Motor neuron (in vitro differentiated cells): ENCODE measurements at regions not wholly inside any gene's neighbourhood (a gene's known extent, or its start where the extent isn't known, plus 50 kb on each side); places are given as distances from the start of the nearest gene placed in this dataset.

Experiments
- ATAC-seq, 8 experiments: fragments of 200-7000 bp; cut with Tn5 transposase; replicated peaks in 6 of 8; 2 replicates each; pipeline ENCODE4 v1.8.0; 2021; ENCODE audit warnings: mild to moderate bottlenecking in 8 of 8, moderate library complexity in 8 of 8
- H3K27ac ChIP-seq, 2 donors: fragments of 250-450 bp; sonication (Bioruptor Pico); 2 replicates each; pipeline ENCODE4 v1.9.0; 2021; ENCODE audit warnings: antibody characterized with exemption in 2 of 2, mild to moderate bottlenecking in 2 of 2, moderate library complexity in 1 of 2
- H3K4me1 ChIP-seq, 2 donors: fragments of 250-450 bp; sonication (Bioruptor Pico); replicated peaks in 1 of 2; 2 replicates each; pipeline ENCODE4 v1.6.1; 2021; ENCODE audit warnings: antibody characterized with exemption in 2 of 2, mild to moderate bottlenecking in 2 of 2, moderate library complexity in 1 of 2
- H3K4me3 ChIP-seq, 5 donors: fragments of 250-450 bp; sonication (Bioruptor Pico); 2 replicates each; pipeline ENCODE4 v1.9.0; 2021; ENCODE audit warnings: antibody characterized with exemption in 5 of 5, mild to moderate bottlenecking in 5 of 5, moderate library complexity in 4 of 5
- WGBS, 10 experiments: fragments of 450-650 bp; shearing (Covaris generic); methylation state at CpG; one replicate each; pipeline ENCODE4 v1.0.0; 2022; 5-methylcytosine and 5-hydroxymethylcytosine counted together
- in situ Hi-C, 9 experiments: fragments of 400-800 bp; cut with MboI; loops; one replicate each; pipeline ENCODE4 v1.15.0; 2021; ENCODE audit warnings: low sequenced_read_pairs in 9 of 9, low pct_unique_long_range_greater_than_20kb in 2 of 9; ENCODE audit not compliant: unreplicated experiment in 9 of 9

- H3K4me1 ChIP-seq, result peaks cover 6 to 10% of the 10 kb centered on the region in 2 donors
- WGBS, 10 experiments, result 30 to 100% (median 81%) methylated on average over 1 to 3 of the region's 3 CpGs
These were observed 195.8 kb downstream of the TUSC7 start for GRCh38 chr3:116905334-116905733.

GRCh38 chr3:116905794-116906193 is 196.2 kb downstream of the TUSC7 start:
- peak in 2 of 8 experiments; percentile 75 to 77 for ATAC-seq
- H3K4me3 ChIP-seq, result no peak overlapping the region
- in situ Hi-C loops, result no loop called here
- WGBS, 10 experiments, result 17 to 100% (median 50%) methylated on average over 1 to 2 of the region's 2 CpGs; no CpG with 5 or more reads in 2 of the 10 experiments
- H3K27ac ChIP-seq, result no peak overlapping the region
- peaks cover 6 to 10% of the 10 kb centered on the region in 2 donors for H3K4me1 ChIP-seq

More at GRCh38 chr3:116905334-116905733, 195.8 kb downstream of the TUSC7 start:
- H3K4me3 ChIP-seq, result no peak overlapping the region
- no peak overlapping the region for H3K27ac ChIP-seq
- peak in 3 of 8 experiments; percentile 33 to 92 (median 90) for ATAC-seq
- in situ Hi-C loops, result no loop called here

DNA sequence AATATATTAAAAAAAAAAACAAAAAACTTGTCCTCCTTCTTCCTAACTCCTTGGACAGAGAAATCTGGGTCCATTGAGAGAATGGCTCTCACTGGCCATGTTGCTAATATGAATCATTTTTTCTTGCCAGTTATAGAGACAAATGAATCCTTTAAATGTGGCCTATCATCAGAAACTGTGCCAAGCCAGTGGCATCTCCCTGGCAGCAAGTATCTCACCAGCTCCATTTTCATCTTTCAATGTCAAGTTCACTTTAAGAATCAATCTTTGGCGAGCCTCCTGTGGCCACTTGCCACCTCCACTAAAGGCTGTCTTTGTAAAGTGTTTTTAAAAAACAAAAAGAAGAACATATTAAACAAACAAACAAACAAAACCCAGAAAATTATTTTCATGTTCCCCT is 202.5 kb downstream of the TUSC7 start:
- 43 to 100% (median 91%) methylated on average over 1 of the region's 1 CpG; no CpG with 5 or more reads in 1 of the 10 experiments for WGBS, 10 experiments
- no peak for ATAC-seq
- in situ Hi-C loops, result no loop called here
- Histone ChIP-seq H3K27ac (no peak overlapping the region), H3K4me1 (no peaks in the 10 kb centered on the region), H3K4me3 (no peak overlapping the region)

GRCh38 chr3:116914004-116914403 is 204.4 kb downstream of the TUSC7 start:
- 18 to 86% (median 60%) methylated on average over 2 of the region's 2 CpGs for WGBS, 10 experiments
- Histone ChIP-seq H3K27ac (no peak overlapping the region), H3K4me3 (no peak overlapping the region), H3K4me1 (no peaks in the 10 kb centered on the region)
- ATAC-seq, result no peak
- in situ Hi-C loops, result no loop called here

DNA sequence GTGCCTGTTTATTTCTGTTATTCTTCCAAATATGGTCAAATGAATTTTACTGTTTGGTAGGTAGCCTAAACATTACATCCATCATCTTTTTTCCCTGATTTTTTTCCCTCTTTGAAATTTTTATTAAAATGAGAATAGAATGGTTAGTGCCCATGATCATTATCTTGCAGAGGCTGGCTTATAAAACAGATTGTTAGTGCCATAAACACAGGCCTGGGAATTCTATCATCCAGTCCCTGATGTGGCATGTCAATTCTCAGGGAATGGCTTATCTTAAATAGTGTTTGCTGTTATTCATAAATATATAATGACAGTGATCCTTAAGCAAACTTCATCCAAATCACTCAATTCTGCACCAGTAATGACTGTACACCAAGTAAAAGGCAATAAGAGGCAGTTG is 207.3 kb downstream of the TUSC7 start:
- no peak overlapping the region for H3K27ac ChIP-seq
- in situ Hi-C loops, result no loop called here
- ATAC-seq, result no peak
- no peak overlapping the region for H3K4me3 ChIP-seq
- H3K4me1 ChIP-seq, result peaks cover 8 to 10% of the 10 kb centered on the region in 2 donors

DNA sequence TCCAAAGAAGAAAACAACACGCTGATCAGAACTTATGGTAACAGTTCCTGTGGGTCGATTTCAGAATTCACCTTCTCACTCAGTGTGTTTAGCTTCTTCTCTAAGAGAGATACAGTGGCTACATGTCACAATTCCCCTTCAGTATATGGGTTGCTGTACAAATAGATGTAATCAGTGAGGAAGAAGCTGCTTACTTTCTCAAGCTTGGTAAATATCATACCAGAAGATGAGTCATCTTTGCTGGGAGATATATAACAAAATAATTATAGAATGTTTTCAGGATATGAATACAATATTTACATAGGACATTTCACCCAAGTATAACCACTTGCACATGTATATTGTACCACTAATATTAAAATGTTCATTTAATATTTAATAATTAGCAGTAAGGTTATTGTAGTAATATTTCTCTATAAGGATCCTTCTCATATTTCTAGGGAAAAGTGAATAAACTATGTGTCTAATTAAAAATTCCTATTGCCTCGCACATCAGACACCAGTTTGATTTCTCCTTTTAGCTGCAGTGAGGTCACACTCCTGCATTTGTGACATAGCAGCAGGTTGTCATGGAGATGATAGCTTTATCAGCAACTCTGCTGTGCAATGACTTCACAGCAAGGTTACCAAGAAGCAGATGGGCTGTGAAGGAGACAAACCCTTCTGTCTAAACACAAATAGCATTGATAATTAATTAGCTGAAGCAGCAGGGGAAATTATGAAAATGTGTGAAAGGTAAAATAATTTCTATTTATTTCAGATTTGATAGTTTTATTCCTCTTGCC is 211.4 kb downstream of the TUSC7 start:
- WGBS, 10 experiments, result 0 to 100% (median 59%) methylated on average over 1 to 3 of the region's 3 CpGs; no CpG with 5 or more reads in 1 of the 10 experiments
- ATAC-seq, result peak in 7 of 8 experiments; percentile 40 to 99 (median 67)
- in situ Hi-C loops, result no loop called here
- Histone ChIP-seq H3K4me3 (no peak overlapping the region), H3K27ac (no peak overlapping the region), H3K4me1 (peaks cover 8 to 10% of the 10 kb centered on the region in 2 donors)

- Histone ChIP-seq H3K4me1 (peaks cover 0 to 11% of the 10 kb centered on the region in 2 donors), H3K27ac (no peak overlapping the region), H3K4me3 (no peak overlapping the region)
- WGBS, 10 experiments, result 62 to 100% (median 87%) methylated on average over 1 to 4 of the region's 4 CpGs; no CpG with 5 or more reads in 5 of the 10 experiments
- in situ Hi-C loops, result no loop called here
- no peak for ATAC-seq
These were observed 218.3 kb downstream of the TUSC7 start for GRCh38 chr3:116927918-116928317.

- no peak overlapping the region for H3K27ac ChIP-seq
- WGBS, 10 experiments, result 38 to 100% (median 93%) methylated on average over 1 to 3 of the region's 3 CpGs
- ATAC-seq, result no peak
- H3K4me1 ChIP-seq, result peaks cover 0 to 11% of the 10 kb centered on the region in 2 donors
- in situ Hi-C loops, result no loop called here
- no peak overlapping the region for H3K4me3 ChIP-seq
These were observed 220.1 kb downstream of the TUSC7 start for GRCh38 chr3:116929505-116930222.

- WGBS, 10 experiments, result 11 to 82% (median 54%) methylated on average over 2 to 5 of the region's 5 CpGs; no CpG with 5 or more reads in 1 of the 10 experiments
- ATAC-seq, result peak; percentile 25 to 100 (median 32)
- no peak overlapping the region for H3K27ac ChIP-seq
- H3K4me1 ChIP-seq, result peaks cover 0 to 11% of the 10 kb centered on the region in 2 donors
- in situ Hi-C loops, result no loop called here
- no peak overlapping the region for H3K4me3 ChIP-seq
These were observed 221.2 kb downstream of the TUSC7 start for GRCh38 chr3:116930786-116931185.

GRCh38 chr3:116939091-116939490 is 229.5 kb downstream of the TUSC7 start:
- in situ Hi-C loops, result no loop called here
- peak in 3 of 8 experiments; percentile 98 to 100 (median 99) for ATAC-seq
- H3K27ac ChIP-seq, result no peak overlapping the region
- WGBS, 10 experiments, result 0 to 100% (median 75%) methylated on average over 1 to 3 of the region's 3 CpGs; no CpG with 5 or more reads in 5 of the 10 experiments
- no peaks in the 10 kb centered on the region for H3K4me1 ChIP-seq
- H3K4me3 ChIP-seq, result no peak overlapping the region

GRCh38 chr3:116939550-116939949 is 230.0 kb downstream of the TUSC7 start:
- Histone ChIP-seq H3K27ac (no peak overlapping the region), H3K4me3 (no peak overlapping the region), H3K4me1 (no peaks in the 10 kb centered on the region)
- in situ Hi-C loops, result no loop called here
- ATAC-seq, result peak in 2 of 8 experiments; percentile 10 to 43

GRCh38 chr3:116940719-116941118 is 231.1 kb downstream of the TUSC7 start:
- Histone ChIP-seq H3K27ac (no peak overlapping the region), H3K4me3 (no peak overlapping the region), H3K4me1 (no peaks in the 10 kb centered on the region)
- 44 to 100% (median 82%) methylated on average over 2 of the region's 2 CpGs; no CpG with 5 or more reads in 1 of the 10 experiments for WGBS, 10 experiments
- in situ Hi-C loops, result no loop called here
- ATAC-seq, result no peak

DNA sequence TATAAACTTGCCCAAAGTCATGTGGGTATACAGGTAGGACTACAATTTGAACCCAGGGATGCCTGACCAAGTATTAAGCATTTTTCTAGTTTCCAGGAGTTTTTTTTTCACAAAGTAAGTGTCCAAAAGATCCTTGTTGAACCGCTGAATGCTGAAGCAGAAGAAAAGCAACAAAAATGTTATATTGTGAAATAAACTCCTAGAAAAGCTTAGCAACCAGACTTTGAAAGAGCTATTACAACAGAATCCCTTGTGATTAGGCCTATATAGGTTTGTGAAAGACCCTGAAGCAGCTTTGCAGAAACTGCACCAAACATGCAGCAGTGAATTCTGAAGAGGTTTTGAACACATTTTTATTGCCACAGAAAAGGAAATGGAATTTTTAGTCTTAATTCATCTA is 236.8 kb downstream of the TUSC7 start:
- in situ Hi-C loops, result no loop called here
- H3K4me3 ChIP-seq, result no peak overlapping the region
- no peak overlapping the region for H3K27ac ChIP-seq
- ATAC-seq, result no peak
- 40 to 100% (median 83%) methylated on average over 1 of the region's 1 CpG for WGBS, 10 experiments
- H3K4me1 ChIP-seq, result no peaks in the 10 kb centered on the region
